LHCN-M2 (cell line): ENCODE measurements at regions not wholly inside any gene's neighbourhood (a gene's known extent, or its start where the extent isn't known, plus 50 kb on each side); places are given as distances from the start of the nearest gene placed in this dataset.

Experiments
- DNase-seq: peaks from one replicate; pipeline ENCODE4 v3.0.0-alpha.2; 2012; ENCODE audit warnings: low read depth

- DNase-seq, result peak; percentile 88
Measured at GRCh38 chr11:86193297-86194095, 51.1 kb upstream of the EED start.

GRCh38 chr11:86192519-86193257, 51.9 kb upstream of the EED start:
- no peak for DNase-seq

GRCh38 chr11:86191874-86192273, 52.7 kb upstream of the EED start:
- no peak for DNase-seq

- DNase-seq, result no peak
Measured at GRCh38 chr11:86187027-86187426, 57.5 kb upstream of the EED start.

- DNase-seq, result no peak
Measured at GRCh38 chr11:86186386-86186785, 58.2 kb upstream of the EED start.

- no peak for DNase-seq
Measured at GRCh38 chr11:86185381-86185750, 59.2 kb upstream of the EED start.

GRCh38 chr11:86184728-86185380, 59.7 kb upstream of the EED start:
- no peak for DNase-seq

- DNase-seq, result peak; percentile 53
Measured at GRCh38 chr11:86183694-86184093, 60.9 kb upstream of the EED start.

- DNase-seq, result no peak
Measured at GRCh38 chr11:86182976-86183584, 61.5 kb upstream of the EED start.

- DNase-seq, result no peak
Measured at GRCh38 chr11:86181379-86181778, 63.2 kb upstream of the EED start.

GRCh38 chr11:86180851-86181250, 63.7 kb upstream of the EED start:
- no peak for DNase-seq

- DNase-seq, result no peak
Measured at GRCh38 chr11:86180423-86180822, 64.1 kb upstream of the EED start.

- no peak for DNase-seq
Measured at GRCh38 chr11:86179646-86180064, 64.9 kb upstream of the EED start.

GRCh38 chr11:86177302-86177701, 67.3 kb upstream of the EED start:
- DNase-seq, result no peak

- DNase-seq, result no peak
Measured at GRCh38 chr11:86176165-86176884, 68.2 kb upstream of the EED start.

GRCh38 chr11:86175626-86176025, 68.9 kb upstream of the EED start:
- DNase-seq, result no peak

- DNase-seq, result no peak
Measured at GRCh38 chr11:86175191-86175590, 69.4 kb upstream of the EED start.

- peak; percentile 100 for DNase-seq
Measured at GRCh38 chr11:86174101-86175046, 70.2 kb upstream of the EED start.

- DNase-seq, result no peak
Measured at GRCh38 chr11:86172894-86173293, 71.7 kb upstream of the EED start.

GRCh38 chr11:86171627-86172026, 72.9 kb upstream of the EED start:
- DNase-seq, result no peak
